Stimulated activated CD4-positive, alpha-beta T cell treated with anti-CD3 and anti-CD28 coated beads, Interleukin-12 subunit alpha, Interleukin-12 subunit beta, amount 100 ng/mL, for 4 hours (primary cell): ENCODE measurements at regions not wholly inside any gene's neighbourhood (a gene's known extent, or its start where the extent isn't known, plus 50 kb on each side); places are given as distances from the start of the nearest gene placed in this dataset.

Source experiments
- DNase-seq: peaks from one replicate; pipeline ENCODE4 v3.0.0-alpha.2; 2020

- DNase-seq = no peak
Observed at GRCh38 chr2:6495466-6495865, 370.2 kb downstream of the CMPK2 start.

- no peak for DNase-seq
Observed at GRCh38 chr2:6496376-6496775, 369.3 kb downstream of the CMPK2 start.

GRCh38 chr2:6497048-6497447 is 368.7 kb downstream of the CMPK2 start:
- no peak for DNase-seq

DNA sequence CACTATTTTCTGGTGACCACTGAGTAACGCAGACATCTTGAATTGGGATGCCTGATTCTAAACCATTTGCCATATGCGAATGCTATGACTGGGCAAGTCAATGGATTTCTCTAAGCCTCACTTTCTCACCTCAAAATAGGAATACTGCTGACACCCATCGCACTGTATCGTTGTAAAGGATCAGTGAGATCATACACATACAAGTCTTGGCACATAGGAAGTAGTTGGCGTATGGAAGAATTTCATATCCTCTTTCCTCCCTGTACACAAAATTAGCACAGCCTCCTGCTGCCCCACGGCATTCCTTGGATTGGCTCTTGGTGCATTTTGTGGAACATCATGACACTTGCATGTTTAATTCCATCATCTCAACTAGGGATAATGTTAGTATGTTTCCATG is 366.9 kb downstream of the CMPK2 start:
- no peak for DNase-seq

DNA sequence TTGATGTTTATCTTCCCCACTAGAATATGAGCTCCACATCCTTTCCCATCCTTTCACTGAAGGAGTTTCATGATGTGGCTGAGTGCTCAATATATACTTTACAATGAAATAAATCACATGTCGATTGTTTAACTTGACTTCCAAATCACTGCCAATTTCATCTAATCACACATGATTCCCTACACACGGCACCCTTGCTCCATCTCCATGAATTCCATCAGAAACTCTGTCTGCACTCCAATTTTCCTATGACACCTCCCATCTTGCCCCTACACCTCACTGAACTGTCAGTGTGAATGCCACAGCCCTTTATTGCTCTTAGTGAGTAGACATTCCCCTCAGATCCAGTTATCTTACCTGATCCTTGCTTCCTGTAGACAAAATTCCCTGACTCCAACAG is 366.0 kb downstream of the CMPK2 start:
- no peak for DNase-seq

- DNase-seq = no peak
Observed at GRCh38 chr2:6506361-6506794, 359.3 kb downstream of the CMPK2 start.

DNA sequence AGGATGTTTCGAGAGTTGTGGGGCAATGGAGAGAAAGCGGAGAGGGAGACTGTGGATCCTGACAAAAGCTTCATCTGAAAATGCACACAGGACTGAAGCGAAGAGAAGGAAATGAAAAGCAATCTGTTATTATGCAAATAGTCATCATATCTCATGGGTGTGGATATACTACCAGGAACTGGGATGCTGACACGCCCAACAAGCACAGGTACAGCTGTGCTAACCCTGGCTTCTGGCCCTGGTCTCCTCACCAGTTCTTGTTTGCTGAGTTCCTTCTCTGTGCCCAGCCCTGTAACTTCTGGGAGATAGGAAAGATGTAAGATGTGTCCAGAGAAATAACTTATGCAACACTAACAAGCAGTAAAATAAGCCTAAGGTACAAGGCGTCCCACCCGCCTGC is 358.8 kb downstream of the CMPK2 start:
- DNase-seq = no peak

- no peak for DNase-seq
Observed at GRCh38 chr2:6510532-6510931, 355.2 kb downstream of the CMPK2 start.

GRCh38 chr2:6512589-6512988 is 353.1 kb downstream of the CMPK2 start:
- no peak for DNase-seq

DNA sequence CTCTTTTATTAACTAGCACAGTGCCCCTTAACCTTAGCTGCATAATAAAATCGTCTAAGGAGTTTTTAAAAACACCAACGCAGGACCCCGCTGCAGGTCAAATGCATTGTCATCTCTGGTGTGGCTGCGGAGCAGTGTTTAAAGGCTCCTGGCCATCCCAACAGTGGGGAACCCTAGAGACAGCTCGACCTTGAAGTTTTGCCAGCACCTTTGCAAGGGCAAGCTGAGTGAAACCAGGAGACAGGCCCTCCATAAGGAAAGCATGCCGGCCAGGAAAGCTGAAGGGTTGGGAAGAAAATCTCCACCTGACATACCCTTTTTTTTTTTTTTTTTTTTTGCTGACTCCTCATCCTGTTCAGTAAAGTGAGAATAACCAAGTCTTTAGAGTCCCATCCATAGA is 349.0 kb downstream of the CMPK2 start:
- no peak for DNase-seq

DNA sequence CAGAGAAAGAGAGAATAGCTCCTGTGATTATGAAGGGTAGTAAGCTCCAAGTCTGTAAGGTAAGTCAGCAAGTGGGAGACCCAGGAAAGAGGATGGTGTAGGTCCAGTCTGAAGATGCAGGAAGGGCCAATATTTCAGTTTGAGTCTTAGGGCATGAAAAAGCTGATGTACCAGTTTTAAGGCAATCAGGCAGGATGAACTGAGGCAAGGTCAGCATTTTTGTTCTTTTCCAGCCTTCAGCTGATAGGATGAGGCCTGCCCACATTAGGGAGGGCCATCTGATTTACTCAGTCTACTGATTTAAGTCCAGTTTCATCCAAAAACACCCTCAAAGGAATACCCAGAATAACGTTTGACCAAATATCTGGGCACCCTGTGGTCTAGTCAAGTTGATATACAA is 347.3 kb downstream of the CMPK2 start:
- no peak for DNase-seq

DNA sequence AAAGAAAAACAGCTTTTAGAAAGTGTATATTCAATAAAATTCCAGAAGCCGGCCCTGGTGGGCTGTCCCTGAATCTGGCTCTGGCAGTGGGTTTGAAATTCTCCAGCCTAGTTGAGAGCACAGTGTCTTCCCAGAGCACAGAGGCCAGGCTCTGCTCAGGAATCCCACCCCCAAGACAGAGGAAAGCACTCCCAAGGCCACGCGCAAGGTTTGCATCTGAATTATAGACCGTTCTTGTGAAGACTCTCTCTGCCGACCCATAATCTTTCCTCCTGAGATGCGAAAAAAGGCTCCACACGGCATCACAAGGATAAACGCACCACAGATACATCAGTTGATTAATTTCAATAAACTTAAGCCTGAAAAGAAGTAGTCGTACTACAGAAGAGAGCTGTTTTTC is 342.2 kb downstream of the CMPK2 start:
- DNase-seq = no peak

GRCh38 chr2:6524691-6525474 is 340.8 kb downstream of the CMPK2 start:
- DNase-seq = no peak

GRCh38 chr2:6525475-6525964 is 340.2 kb downstream of the CMPK2 start:
- no peak for DNase-seq

DNA sequence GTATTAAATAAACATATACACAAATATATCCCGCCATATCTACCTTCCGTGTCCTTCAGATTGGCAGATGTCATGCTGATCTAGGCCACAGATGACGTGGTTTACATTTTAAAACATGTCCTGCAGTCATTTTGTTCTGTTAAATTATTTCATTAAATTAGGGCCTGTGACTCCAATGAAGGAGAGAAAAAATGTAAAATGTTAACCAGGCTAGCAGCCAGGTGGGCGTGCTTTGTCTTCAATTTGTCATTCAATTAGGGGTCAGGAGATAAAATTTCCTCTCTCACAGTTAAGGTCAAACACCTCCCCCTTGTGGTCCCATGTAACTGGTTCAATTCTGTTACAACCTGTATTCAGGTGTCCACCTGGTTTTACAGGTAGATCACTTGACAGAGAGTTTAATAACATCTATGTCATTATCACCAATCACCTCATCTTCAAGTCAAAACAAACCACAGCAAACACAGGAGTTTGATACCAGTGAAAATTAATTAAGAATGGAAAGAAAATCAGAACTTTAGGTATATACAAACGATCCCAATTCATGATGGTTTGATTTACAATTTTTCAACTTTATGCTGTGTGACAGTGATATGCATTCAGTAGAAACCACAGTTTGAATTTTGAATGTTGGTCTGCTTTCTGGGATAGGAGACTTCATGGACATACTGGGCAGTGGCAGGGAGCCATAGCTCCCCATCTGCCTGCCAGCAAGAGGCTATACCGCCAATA is 339.4 kb downstream of the CMPK2 start:
- DNase-seq = no peak

- no peak for DNase-seq
Observed at GRCh38 chr2:6531304-6531703, 334.4 kb downstream of the CMPK2 start.

GRCh38 chr2:6535572-6535971 is 330.1 kb downstream of the CMPK2 start:
- DNase-seq = no peak

DNA sequence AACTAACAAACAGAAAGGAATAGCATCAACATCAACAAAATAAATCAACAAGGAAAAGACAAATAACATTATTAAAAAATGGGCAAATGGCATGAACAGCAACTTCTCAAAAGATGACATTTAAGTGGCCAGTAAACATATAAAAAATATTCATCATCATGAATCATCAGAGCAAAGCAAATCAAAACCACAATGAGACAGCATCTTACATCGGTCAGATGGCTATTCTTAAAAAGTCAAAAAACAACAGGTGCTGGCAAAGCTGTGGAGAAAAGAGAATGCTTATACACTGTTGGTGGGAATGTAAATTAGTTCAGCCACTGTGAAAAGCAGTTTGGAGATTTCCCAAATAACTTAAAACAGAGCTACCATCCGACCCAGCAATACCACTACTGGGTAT is 327.1 kb downstream of the CMPK2 start:
- no peak for DNase-seq

GRCh38 chr2:6545336-6545735 is 320.4 kb downstream of the CMPK2 start:
- no peak for DNase-seq

DNA sequence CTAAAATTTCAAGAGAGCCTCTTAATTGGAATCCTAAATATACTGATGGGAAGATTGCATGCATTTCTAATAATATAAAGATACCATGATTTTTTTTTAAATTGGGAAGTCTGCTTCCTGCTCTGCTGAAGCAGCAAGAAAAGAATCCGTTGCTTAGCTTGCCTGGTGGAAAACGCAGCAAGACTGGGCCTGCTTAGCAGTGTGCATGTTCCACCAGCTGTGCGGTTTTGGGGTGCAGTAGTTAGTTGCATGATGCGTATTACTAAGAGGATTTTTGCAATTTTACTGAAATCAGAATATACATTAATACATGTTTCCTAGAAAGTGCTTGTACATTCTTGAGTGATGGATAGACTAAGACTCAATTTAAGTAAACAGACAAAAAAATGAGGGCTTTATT is 319.9 kb downstream of the CMPK2 start:
- no peak for DNase-seq

DNA sequence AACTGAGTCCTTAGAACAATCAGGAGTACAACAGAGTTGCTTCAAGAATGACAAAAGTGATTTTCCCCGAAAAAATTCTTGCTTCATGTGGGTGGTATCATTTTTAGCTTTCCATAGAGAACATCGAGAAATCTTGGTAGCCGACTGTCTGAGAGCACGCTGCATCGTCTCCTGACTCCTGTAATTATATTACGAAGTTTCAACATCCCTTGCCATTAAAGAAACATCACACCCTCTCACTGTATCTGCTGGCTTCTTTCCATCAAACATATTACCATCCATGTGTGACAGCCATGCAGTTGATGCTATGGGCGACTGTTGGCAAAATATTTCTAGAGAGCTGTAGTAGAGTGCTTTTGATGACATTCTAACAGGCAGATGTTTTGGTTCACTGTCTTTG is 311.2 kb downstream of the CMPK2 start:
- no peak for DNase-seq

- no peak for DNase-seq
Observed at GRCh38 chr2:6556755-6557154, 309.0 kb downstream of the CMPK2 start.

DNA sequence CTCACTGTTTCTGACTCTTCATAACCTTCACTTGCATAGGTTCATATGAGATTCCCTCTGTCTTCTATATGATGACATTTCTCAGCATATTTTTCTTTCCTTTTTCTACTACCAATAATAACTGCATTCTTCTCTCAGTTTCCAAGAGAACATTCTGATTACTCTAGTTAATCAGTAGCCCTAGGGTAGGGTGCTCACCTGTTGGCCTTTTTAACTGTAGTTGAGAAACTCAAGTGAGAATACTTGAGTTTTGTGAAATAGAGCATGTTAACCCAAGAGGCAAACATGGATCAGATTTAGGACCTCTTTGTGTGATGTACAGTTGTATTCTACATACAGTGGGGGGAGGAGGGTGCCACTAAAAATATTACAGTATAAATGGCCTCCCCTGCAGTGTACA is 308.0 kb downstream of the CMPK2 start:
- no peak for DNase-seq

DNA sequence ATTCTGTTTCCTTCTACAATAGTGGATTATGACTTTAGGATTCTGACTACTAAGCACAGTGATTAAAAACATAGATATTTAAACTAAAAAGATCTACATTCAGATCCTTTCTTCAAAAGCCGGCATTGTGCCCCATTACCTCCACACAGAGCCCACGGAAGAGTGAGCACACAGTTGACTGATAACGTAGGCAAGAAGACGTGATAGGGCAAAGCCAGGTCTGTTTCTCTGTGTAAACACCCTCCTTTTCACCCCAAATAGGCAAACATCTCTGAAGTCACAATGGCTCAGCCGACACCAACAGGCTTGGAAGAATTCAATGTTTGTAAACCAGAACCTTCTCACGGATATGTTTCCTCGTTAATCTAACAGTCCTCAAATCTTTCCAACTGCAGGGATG is 302.9 kb downstream of the CMPK2 start:
- no peak for DNase-seq
